ENCODE measurements at regions not wholly inside any gene's neighbourhood (a gene's known extent, or its start where the extent isn't known, plus 50 kb on each side); places are given as distances from the start of the nearest gene placed in this dataset.

- DNase-seq (ENCODE audit: low spot score), result no peak
Measured at GRCh38 chr13:39283072-39283471, 244.8 kb downstream of the NHLRC3 start.

- DNase-seq (ENCODE audit: low spot score), result no peak
Measured at GRCh38 chr13:39284801-39285388, 246.6 kb downstream of the NHLRC3 start.
